TTC549 (cell line): ENCODE measurements at regions not wholly inside any gene's neighbourhood (a gene's known extent, or its start where the extent isn't known, plus 50 kb on each side); places are given as distances from the start of the nearest gene placed in this dataset.
"Not testable (repeated sequence)": the region's sequence is repeated elsewhere in the genome, so short reads cannot be mapped to it uniquely, and the experiment has no call there.

Experiments
- FAIRE-seq: peaks from 2 replicates; lab custom pipeline; 2012; peaks lifted over from hg19 to GRCh38; lab: Jason Lieb, UNC

DNA sequence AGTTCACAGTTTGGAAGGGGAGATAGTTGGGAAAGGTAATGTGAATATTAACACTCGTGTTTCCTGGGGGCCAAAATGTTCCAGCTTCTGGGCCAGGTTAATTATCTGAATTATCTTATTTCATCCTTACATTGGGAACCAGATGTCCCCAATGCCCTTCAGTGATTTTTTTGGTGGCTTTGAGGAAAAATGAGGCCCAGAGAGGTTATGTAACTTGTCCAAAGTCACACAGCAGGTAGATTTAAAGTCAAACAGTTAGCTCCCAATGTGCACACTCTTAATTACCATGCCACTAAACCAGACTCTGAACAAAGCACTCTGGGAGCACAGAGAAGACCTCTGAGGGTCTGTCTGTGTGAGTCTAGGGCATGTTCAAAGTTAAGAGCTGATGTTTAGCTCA is 259.9 kb upstream of the PLGLB2 start:
- FAIRE-seq, result not testable (repeated sequence)

DNA sequence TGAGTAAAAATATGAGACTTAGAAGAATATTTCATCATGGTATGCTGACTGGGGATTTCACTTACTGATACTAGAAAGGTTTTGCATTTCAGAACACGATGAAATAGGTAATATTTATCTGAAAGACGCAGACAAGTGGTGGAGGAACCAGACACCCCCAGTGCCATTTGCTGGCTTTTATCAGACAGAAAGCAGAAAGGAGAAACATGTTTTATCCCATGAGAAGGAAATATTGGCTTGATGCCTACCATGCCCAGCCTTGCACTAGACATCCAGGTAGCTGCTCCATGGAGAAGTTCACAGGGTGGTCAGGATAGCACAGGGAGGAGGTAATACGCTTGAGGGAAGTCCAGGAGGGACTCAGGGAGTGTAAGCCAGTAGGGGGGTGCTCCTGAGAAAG is 258.9 kb upstream of the PLGLB2 start:
- not testable (repeated sequence) for FAIRE-seq

DNA sequence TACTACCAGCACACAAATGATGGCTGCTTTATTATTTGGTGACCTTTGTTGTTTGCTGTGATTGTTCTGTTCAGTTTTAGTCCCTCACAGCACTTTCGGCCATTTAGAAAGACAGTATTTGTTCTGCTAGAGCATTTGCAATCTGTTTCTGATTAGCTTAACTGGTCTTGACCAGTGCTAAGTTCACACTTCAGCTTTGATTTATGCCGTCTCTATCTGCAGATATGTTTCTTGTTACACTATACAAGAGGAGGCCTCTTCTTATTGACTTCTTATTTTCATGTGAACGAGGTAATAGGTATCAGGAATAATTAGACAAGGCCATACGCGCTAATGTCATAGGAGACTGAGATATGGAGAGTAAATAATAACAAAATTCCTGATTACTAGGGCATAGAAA is 253.0 kb upstream of the PLGLB2 start:
- not testable (repeated sequence) for FAIRE-seq

DNA sequence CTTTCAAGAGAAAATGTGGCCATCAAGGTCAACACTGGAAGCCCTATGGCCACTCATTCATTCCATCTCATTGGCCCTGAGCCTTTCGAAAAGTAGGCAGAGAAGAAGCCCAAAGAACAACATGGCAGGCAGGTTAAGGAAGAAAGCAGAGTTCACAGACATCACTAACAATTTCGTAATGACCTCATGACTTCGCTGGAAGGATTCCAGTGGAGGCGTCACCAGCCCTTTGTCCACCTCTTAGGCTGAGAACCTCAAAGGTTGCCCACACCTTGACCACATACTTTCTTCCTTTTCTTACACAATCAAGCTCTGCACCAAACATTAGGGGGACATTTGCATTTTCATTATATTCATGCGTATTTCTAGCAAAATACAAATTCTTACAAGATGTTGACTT is 252.4 kb upstream of the PLGLB2 start:
- FAIRE-seq, result not testable (repeated sequence)

DNA sequence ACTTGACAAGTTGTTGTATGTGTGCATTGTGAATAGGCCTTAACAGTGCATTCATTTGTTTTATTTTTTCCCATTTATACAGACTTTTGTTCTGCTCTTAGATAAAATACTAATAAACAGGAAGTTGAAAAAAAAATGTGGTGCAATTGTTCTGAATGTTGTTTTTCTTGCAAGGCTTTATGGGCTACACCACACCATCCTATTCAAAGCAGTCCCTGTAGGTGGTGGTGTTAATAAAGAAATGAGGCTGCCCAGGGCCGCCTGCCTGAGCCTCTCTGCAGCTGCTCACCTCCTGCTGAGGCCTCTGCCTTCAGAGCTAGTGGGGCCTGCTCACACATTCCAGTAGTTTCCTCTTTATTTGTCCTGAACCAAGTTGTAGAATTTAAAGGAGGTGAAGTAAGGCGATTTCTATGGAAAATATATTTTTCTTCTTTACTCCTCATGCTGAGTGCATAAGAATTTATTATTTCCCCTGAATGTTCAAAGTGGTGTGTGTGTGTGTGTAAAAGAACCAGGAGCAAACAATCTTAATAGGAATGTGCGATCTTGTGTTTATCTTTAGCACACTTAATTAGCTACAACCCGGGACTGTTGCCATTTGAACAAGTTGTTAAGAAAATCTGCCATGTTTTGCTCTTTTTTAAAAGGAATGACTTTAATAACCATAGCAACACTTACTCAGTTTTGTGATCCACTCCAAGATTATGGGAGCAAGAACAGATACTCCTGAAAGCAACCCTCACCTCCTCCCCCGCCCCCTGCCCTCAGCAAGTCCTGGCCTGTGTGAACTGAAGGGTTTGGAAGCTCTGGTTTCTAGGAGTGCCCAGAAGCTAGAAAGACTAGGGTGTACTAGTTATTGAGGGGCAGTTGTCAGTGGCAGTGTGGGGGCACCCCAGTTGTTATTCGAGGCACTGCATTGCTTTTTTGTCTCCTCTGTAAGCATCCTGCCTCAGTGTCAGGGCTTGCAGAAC is 251.6 kb upstream of the PLGLB2 start:
- FAIRE-seq, result not testable (repeated sequence)

DNA sequence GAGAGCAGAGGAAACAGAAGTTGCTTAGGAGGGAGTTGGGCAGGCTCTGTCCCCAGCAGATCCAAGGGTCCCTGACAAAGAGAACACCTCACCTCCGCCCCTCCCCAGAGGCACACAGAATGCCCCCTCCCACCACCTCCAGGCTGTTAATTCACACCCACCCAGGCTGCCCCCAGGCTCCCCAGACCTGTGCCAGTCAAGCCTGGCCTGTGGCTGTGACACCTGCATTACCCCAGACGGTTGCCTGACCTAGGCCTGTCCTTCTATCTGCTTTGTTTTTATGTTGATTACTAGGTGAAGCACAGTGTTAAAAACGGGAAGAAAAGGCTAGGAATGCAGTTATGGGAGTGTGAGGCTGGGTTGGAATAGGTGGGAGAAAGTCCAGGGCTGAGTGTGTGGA is 250.8 kb upstream of the PLGLB2 start:
- not testable (repeated sequence) for FAIRE-seq

DNA sequence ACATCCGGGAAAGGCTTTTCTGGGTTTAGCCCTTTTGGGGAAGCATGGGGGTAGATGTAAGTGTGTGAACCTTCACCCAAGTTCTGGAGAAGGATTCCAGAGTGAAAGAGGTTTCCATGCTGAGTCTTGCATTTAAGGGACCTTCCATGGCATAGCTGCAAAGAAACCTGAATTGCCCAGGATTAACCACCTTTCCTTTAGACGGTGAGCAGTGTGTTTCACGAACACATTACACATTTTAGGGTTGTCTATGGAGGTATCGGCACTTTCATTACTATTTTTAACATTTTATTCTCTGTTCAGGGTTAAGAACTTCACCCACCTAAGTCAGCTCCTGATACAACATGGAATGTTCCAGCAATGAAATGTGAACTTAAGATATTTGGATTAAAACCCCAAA is 250.2 kb upstream of the PLGLB2 start:
- not testable (repeated sequence) for FAIRE-seq

DNA sequence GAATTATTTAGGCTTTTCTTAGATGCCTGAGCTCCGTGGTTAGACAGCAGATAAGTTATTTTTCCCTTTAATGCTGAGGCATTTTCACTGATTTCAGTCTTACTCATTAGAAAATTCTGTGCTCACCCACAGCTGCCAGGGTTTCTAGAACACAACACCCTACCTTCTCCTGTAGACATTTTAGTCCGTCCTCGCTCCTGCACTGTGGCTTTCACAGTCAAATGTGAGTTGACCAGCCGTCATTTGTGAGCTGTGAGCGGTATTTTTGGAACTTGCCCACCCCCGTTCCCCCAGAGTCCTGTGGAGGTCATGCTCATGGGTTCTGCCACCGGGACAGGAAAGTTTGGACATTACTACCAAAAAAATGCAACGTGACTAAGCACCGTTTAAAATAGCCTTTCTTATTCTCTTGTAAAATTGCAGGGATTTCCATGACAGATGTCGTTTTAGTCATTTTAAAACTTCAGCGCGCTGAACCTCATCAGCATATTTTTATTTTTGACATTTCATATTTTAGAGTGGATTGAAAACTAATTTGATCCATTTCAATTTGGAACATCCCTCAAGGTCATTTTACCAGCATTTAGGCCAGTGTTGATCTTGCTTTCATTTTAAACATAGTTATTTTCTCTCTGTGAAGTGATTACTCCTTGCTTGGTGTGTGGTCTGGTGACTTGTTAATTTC is 249.6 kb upstream of the PLGLB2 start:
- not testable (repeated sequence) for FAIRE-seq

DNA sequence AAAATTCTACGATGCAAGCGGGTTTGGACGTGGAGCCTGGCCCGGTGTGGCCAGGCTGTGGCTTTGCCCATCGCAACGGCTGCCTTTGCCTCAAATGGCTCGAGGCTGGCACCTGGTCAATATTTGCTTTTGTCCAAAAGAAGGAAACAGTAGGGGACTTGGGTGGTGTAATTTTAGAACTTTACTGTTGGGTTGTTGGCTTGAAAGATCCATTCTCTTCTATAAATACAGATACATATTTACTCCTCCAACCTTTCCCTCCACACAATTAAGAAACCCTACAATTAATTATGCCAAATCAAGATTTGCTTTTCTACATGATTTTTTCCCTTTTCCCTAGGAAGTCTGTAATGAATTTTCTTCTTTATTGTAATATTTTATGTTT is 249.0 kb upstream of the PLGLB2 start:
- FAIRE-seq, result peak; percentile 37

DNA sequence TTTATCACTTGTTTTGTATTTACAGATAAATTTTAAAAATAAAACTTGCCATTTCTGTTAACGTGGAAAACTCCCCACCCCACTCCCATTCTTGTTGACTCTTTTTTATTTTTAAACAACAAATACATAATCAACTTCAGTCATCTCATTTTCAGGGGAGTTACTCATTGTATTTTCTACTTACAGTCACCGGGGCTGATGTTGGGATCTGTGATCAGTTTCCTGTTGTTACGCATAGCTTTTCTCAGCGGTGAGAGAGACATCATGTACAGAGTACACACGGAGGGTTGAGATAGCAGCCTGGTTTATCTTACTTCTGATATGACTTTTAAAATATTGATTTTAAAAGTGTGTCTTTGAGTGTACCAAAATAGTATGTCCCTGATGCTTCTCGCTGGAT is 248.0 kb upstream of the PLGLB2 start:
- FAIRE-seq, result not testable (repeated sequence)

DNA sequence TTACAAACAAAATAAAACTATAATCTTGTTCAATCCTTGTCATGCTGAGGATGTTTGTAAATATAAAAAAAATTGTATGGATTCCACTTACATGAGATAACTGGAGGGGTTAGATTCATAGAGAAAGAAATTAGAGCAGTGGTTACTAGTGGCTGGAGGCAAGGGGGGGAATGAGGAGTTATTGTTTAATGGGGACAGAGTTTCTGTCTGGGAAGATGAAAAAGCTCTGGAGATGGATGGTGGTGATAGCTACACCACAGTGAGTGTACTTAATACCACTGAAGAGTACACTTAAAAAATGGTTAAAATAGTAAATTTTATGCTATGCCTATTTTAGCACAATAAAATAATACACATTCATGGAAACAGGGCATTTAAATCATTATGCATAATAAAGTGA is 247.5 kb upstream of the PLGLB2 start:
- FAIRE-seq, result not testable (repeated sequence)

DNA sequence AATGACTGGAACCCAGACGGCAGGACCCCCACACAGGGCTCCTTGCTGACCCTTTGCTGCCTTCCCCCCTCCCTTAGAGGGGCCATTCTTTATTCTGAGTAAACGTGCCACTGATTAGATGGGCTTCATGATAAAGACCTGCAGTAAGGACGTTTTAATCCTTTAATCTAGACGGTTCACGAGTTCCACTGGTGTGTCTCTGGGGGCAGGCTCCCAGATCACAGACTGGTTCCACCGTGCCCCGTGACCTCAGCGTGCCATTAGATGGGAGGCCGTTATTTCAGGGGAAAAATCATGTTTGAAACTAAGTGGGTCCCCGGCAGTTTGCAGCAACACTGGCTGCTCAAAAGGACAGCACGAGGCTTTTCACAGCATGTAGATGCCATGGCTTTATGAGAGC is 246.9 kb upstream of the PLGLB2 start:
- FAIRE-seq, result not testable (repeated sequence)

DNA sequence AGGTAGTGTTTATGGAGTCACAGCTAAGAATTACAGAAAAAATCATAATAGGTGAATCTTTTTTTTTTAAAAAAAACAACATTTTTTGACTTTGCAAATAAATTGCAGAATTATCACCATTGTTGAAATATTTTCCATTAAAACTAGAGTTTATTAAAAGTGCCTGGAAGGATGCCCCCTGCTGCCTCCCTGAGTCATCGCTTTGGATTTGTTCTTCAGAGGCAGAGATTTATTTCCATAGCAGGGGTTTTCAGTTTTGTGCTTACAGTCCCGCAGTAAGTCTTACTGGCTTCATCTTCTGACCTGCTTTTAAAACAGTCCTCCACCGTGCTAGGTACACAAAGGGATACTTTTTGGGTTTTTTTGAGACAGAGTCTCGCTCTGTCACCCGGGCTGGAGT is 244.9 kb upstream of the PLGLB2 start:
- FAIRE-seq, result not testable (repeated sequence)

DNA sequence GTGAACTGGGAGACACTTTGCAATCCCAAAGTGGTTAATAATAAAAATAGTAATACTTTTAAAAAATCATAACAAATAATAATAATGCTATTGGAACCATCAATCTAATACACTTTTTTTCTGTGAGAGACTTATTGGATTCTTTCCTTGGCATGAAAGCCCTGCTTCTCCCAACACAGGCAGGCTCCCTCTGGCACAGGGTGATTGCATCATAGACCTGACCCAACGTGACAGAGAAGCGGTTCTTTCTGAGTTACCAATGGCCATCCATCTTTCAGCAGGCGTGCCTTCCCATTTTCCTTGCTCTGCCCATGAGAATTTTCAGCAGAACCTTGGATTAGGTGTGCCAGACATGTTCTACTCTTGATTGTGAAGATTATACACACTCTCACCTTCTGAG is 242.6 kb upstream of the PLGLB2 start:
- not testable (repeated sequence) for FAIRE-seq

DNA sequence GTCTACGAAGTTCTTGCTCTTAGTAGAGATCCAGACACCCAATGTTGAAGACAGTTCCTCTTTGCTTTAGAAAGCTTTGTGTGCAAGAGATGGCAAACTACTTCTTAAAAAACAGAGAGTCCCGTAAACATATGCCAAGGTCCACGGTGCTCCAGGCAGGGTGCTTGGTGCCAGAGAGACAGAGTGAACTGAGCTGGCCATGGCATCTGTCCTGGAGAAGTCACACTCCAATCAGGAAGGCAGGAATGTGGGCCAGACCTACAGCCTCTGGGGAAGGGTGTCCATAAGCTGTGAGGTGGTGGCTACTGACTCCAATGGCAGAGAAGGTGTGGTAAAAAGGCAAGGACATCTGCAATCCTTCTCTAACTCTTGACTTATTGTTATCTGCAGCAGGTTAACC is 242.0 kb upstream of the PLGLB2 start:
- FAIRE-seq, result not testable (repeated sequence)

DNA sequence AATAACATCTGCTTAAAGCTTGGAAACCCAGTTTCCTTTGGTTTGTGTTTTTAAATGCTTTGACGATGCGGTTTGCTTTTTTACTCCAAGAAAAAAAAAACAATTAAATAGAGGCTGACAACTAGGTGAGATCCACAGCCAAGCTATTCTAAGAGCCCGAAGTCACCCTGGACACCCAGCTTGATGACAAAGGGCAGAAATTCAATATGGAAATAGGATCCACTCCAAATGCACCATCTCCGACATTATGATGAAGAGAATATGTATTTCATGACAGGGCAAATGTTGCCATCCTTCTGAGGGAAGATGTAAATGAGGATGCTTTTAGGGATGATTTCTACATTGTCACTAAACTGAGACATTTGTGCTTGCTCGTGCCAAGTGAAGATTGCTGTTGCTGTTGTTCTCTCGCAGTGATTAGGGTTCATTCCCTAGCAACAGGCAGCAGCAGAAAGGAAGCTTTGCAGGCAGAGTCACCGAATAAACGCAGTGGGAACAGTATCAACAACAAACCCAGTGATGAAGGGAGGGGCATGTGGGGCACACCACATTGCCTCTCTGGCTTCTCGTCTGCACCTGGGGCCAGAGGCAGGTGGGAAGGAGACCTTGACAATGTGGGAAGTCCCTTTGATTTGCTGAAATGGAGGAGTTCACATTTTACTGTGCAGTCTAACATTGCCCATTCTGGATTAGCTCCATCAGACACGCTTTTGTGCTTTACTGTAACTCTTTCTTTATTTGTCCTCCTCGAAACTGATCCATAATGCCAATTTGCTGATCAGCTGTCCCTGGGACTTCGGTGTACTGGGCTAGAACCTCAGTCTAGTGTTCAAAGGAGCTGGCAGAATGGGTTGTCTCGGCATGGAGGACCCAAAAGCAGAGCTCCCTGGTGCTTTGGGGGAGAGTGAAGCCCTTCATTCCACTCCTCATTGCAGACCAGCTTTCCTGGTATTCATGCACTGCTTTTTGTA is 240.2 kb upstream of the PLGLB2 start:
- not testable (repeated sequence) for FAIRE-seq

DNA sequence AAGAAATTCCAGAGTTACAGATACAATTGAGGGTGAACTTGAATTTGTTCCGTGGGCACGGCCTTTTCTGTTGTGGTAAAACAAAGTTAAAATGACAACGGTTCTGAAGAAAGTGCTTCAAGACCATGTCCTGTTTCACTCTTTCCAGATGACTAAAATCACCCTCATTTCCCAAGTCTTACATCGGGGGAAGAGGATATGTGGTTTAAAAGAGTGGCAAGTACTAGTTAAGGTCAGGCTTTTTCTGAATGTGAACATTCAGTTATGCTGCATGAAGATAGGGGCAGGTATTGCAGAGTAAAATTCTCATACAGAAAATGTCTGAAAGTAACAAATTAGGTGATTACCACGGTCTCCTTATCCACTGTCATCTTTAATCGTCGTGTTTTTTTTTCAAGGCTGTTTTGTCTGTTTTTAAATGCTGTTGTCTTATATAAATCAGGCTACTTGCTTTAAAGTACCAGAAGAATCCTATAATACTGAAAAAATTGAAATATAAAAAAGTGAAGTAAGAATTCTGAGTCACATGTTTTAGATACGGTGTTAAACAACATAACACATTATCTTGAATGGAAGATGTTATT is 236.6 kb upstream of the PLGLB2 start:
- not testable (repeated sequence) for FAIRE-seq

DNA sequence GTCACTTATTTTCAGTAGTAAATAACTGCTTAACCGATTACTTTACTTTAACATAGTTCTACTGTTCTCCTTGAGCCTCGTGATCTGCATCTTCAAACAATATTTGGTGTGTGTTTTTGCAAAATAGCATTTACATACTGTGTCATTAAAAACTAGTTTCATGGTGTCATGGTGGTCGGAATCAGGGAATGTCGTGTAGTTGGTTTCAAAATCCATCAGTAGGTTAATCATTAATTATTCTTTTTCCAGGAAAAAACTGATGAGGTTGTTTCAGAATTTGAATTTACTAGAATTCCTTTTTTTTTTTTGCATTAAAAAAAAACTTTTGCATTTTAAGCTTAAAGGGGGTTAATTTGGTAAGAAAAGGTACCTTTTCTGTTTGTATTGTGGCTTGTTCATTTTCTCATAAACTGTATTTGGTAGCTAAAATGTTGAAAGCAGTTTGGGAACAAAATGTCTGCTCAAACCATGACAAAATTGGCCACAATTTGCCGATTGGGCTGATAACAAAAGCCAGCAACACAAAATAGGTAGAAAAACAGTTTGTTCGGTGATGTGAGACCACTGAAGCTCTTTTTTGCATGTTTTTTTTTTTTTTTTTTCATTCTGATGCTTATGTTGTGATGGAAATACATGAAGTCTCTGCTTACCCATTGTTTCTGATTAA is 234.9 kb upstream of the PLGLB2 start:
- not testable (repeated sequence) for FAIRE-seq

DNA sequence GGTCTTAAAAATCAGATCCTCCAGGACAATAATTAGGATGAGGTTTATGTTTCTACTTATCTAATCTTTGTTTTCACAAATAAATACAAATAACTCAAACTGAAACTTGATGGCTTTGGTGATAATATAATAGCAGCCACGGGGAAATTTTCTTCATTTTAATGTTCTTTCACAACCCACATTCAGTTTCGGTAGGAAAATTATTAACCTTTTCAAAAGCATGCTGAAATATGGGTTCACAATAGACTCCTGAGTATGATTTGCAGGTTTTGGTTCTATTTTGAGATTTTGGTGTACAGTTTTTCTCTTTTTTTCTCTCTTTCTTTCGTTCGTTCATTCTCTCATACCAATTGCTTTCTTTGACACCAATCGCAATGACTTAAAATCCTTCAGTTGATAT is 233.9 kb upstream of the PLGLB2 start:
- not testable (repeated sequence) for FAIRE-seq

DNA sequence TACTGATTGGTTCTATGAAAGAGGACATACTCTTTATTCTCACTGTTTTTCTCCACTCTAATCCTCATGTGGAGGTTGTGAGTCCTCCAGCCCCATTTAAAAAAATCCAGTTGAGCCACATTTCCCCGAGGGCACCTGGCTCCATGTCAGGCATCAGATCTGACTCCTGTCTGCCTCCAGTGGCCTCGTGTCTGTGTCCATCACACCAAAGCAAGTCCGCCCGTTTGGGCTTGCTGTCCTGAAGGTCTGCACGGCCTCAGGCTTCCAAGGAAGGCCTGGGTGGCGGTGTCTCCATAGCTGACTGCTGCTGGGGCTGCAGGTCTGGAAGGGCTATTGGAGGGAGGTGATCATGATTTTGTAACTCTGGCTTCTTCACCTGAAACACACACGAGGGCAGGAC is 233.4 kb upstream of the PLGLB2 start:
- not testable (repeated sequence) for FAIRE-seq

DNA sequence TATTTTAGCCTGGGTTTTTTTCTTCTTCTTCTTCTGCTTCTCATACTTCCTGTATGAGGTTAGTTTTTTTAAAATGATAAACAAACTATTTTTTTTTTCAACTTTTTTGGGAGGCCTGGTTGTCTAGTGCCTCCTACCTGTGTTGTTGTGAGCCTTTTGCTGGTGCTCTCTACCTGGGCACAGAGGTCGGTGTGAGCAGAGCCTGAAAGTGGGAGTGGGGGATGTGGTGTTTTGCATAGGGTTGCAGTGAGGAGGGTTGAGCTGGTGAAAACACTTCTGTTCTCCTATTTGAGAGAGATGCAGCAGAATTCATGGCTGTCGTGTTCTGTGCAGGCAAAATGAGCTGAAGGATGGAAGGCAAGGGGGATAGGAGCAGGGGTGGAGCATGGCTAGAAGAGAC is 232.7 kb upstream of the PLGLB2 start:
- FAIRE-seq, result not testable (repeated sequence)
